ENCODE measurements at regions not wholly inside any gene's neighbourhood (a gene's known extent, or its start where the extent isn't known, plus 50 kb on each side); places are given as distances from the start of the nearest gene placed in this dataset.
"Not testable (repeated sequence)": the region's sequence is repeated elsewhere in the genome, so short reads cannot be mapped to it uniquely, and the experiment has no call there.

DNA sequence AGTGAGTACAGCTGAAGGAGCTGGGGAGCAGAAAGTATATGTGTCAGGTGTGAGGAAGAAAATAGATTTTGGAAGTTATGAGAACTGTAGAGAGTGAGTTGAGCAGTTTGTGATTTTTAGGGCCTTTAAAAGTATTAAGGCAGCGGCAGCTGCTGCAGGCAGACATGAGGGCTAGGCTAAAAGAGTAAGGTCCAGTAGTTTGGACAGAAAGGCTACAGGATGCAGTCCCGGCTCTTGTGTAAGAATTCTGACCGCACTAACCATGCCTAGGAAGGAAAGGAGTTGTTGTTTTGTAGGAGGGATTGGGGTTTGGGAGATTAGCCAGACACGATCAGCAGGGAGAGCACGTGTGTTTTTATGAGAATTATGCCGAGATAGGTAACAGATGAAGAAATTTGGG, 1144.9 kb downstream of the SORCS1 start:
- TF ChIP-seq, protein P1, sequence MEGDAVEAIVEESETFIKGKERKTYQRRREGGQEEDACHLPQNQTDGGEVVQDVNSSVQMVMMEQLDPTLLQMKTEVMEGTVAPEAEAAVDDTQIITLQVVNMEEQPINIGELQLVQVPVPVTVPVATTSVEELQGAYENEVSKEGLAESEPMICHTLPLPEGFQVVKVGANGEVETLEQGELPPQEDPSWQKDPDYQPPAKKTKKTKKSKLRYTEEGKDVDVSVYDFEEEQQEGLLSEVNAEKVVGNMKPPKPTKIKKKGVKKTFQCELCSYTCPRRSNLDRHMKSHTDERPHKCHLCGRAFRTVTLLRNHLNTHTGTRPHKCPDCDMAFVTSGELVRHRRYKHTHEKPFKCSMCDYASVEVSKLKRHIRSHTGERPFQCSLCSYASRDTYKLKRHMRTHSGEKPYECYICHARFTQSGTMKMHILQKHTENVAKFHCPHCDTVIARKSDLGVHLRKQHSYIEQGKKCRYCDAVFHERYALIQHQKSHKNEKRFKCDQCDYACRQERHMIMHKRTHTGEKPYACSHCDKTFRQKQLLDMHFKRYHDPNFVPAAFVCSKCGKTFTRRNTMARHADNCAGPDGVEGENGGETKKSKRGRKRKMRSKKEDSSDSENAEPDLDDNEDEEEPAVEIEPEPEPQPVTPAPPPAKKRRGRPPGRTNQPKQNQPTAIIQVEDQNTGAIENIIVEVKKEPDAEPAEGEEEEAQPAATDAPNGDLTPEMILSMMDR (IDR thresholded peaks at IDR 0.05): not testable (repeated sequence)
- TF ChIP-seq POLR2A (IDR thresholded peaks at IDR 0.05): not testable (repeated sequence)
